Fibroblast of lung (primary cell): ENCODE measurements at regions not wholly inside any gene's neighbourhood (a gene's known extent, or its start where the extent isn't known, plus 50 kb on each side); places are given as distances from the start of the nearest gene placed in this dataset.

Experiments
- EZH2 ChIP-seq: IDR thresholded peaks from 2 replicates; pipeline ENCODE4 v1.5.1; 2012; ENCODE audit warnings: low read length, control low read depth, mild to moderate bottlenecking; ENCODE audit errors: missing control alignments
- TF ChIP-seq, protein P1 (sequence below), 2 donors: IDR thresholded peaks in 1 of 2; conservative IDR thresholded peaks in 1 of 2; 1 replicate in 1 of 2; 2 replicates in 1 of 2; pipeline ENCODE4 v1.5.1; 2011 to 2012; ENCODE audit warnings: low read length in 2 of 2, control low read depth in 1 of 2, inconsistent platforms in 1 of 2, low read depth in 1 of 2, mild to moderate bottlenecking in 1 of 2

DNA sequence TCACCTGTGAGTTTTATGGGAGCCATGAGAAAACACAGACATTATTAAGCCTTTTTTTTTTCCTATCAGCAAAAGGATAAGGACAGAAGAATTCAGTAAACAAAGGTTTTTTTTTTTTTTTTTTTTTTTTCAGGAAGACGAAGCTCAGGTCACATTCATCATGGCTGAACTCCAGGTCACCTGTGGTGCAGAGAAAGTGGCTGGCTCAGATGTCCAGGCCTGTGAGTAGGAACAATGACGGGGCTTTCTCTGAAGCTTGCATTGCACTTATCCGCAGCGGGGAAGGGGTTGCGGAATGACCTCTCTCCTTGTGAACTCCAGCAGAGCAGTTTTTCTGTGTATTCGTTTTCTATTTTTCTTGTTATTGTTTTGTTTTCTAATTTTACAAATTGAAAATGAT lies 759.6 kb upstream of the TMEM132C start:
- TF ChIP-seq, protein P1, sequence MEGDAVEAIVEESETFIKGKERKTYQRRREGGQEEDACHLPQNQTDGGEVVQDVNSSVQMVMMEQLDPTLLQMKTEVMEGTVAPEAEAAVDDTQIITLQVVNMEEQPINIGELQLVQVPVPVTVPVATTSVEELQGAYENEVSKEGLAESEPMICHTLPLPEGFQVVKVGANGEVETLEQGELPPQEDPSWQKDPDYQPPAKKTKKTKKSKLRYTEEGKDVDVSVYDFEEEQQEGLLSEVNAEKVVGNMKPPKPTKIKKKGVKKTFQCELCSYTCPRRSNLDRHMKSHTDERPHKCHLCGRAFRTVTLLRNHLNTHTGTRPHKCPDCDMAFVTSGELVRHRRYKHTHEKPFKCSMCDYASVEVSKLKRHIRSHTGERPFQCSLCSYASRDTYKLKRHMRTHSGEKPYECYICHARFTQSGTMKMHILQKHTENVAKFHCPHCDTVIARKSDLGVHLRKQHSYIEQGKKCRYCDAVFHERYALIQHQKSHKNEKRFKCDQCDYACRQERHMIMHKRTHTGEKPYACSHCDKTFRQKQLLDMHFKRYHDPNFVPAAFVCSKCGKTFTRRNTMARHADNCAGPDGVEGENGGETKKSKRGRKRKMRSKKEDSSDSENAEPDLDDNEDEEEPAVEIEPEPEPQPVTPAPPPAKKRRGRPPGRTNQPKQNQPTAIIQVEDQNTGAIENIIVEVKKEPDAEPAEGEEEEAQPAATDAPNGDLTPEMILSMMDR (conservative IDR thresholded peaks at IDR 0.05 in 1 of 2, IDR thresholded peaks at IDR 0.05 in 1 of 2; ENCODE audit: low read depth in 1 of 2, low read length in 2 of 2): no peak
- TF ChIP-seq EZH2: no peak
